ENCODE measurements at regions not wholly inside any gene's neighbourhood (a gene's known extent, or its start where the extent isn't known, plus 50 kb on each side); places are given as distances from the start of the nearest gene placed in this dataset.

- no peak for TF ChIP-seq CTCF (IDR thresholded peaks at IDR 0.05)
- TF ChIP-seq POLR2A (IDR thresholded peaks at IDR 0.05): no peak
Observed at GRCh38 chr3:61448378-61448777, 113.0 kb upstream of the PTPRG start.
